A673 (cell line): ENCODE measurements at regions not wholly inside any gene's neighbourhood (a gene's known extent, or its start where the extent isn't known, plus 50 kb on each side); places are given as distances from the start of the nearest gene placed in this dataset.

Experiments
- CTCF ChIP-seq: fragments of 300-800, 200-600 bp; sonication (generic); conservative IDR thresholded peaks from 2 replicates; pipeline ENCODE4 v1.5.1; 2017; ENCODE audit warnings: low read depth, mild to moderate bottlenecking, antibody characterized with exemption, low read length, moderate library complexity, mixed read lengths
- EZH2 ChIP-seq: fragments of 200-600 bp; sonication (generic); IDR thresholded peaks from 2 replicates; pipeline ENCODE4 v1.6.1; 2017; ENCODE audit warnings: borderline replicate concordance, low read depth, mild to moderate bottlenecking, mixed read lengths, antibody characterized with exemption, low read length; ENCODE audit not compliant: poor library complexity, severe bottlenecking

GRCh38 chr9:96058218-96058617 is 182.7 kb downstream of the ERCC6L2 start:
- TF ChIP-seq CTCF (no peak), EZH2 (no peak)
